IPS-15b (cell line): ENCODE measurements at regions not wholly inside any gene's neighbourhood (a gene's known extent, or its start where the extent isn't known, plus 50 kb on each side); places are given as distances from the start of the nearest gene placed in this dataset.

ENCODE experiments used
- H3K27me3 ChIP-seq: one replicate; pipeline ENCODE4 v1.6.1; 2013; ENCODE audit warnings: low read length; ENCODE audit not compliant: control insufficient read depth, insufficient read depth
- H3K36me3 ChIP-seq: one replicate; pipeline ENCODE4 v1.6.1; 2013; ENCODE audit warnings: low read length; ENCODE audit not compliant: control insufficient read depth, insufficient read depth
- H3K4me1 ChIP-seq: one replicate; pipeline ENCODE4 v1.6.1; 2013; ENCODE audit warnings: mild to moderate bottlenecking, low read length; ENCODE audit not compliant: control insufficient read depth, insufficient read depth
- H3K4me3 ChIP-seq: one replicate; pipeline ENCODE4 v1.5.1; 2013; ENCODE audit warnings: low read depth, low read length
- H3K9ac ChIP-seq: one replicate; pipeline ENCODE4 v1.6.1; 2013; ENCODE audit warnings: low read depth, mild to moderate bottlenecking, low read length
- H3K9me3 ChIP-seq: one replicate; pipeline ENCODE4 v1.6.1; 2013; ENCODE audit warnings: mild to moderate bottlenecking, low read length; ENCODE audit not compliant: control insufficient read depth, insufficient read depth

GRCh38 chr5:5969942-5970483, 408.3 kb downstream of the MED10 start:
- H3K4me1 ChIP-seq, result no peaks in the 10 kb centered on the region
- no peaks in the 10 kb centered on the region for H3K27me3 ChIP-seq
- no peak overlapping the region for H3K4me3 ChIP-seq
- no peak overlapping the region for H3K9ac ChIP-seq
- no peaks in the 10 kb centered on the region for H3K36me3 ChIP-seq
- no peaks in the 10 kb centered on the region for H3K9me3 ChIP-seq

DNA sequence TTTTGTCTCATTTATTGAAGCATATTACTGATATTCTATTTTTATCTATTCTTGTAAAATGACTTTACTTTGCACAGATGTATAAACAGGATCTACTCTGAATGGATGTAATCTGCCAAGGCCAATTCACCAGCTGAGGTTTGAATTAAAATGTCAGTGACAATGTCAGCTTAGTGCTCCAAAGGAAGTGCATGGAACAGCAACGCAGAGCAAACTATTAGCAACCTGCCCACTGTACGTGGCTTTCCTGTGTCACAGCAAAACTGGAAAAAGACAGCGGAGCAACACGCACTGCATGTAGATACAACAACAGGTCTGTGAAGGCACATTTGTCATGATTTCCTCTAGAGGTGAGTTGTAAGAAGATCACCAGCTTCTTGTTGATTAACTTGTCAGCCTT, 409.4 kb downstream of the MED10 start:
- Histone ChIP-seq H3K9ac (no peak overlapping the region), H3K4me1 (no peaks in the 10 kb centered on the region), H3K27me3 (no peaks in the 10 kb centered on the region), H3K9me3 (no peaks in the 10 kb centered on the region), H3K36me3 (no peaks in the 10 kb centered on the region), H3K4me3 (no peak overlapping the region)

DNA sequence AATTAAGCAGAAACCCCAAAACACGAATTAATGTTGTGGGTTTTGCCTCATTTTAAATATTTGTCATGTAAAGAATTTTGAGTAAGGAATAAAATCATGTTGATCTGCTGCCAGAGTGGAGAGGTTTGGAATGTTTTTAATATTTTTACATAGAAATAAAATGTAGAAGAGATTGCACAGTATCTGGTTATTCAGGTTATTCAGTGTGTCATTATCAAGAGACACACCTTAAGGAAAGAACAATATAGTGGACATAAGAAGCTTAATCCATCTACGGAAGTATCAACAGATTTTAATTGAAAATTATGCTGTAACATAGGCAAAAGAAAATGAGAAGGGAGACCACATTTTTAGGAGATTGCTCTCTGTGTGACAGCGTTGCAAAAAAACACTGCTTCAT, 410.4 kb downstream of the MED10 start:
- H3K4me3 ChIP-seq, result no peak overlapping the region
- H3K9me3 ChIP-seq, result no peaks in the 10 kb centered on the region
- H3K27me3 ChIP-seq, result no peaks in the 10 kb centered on the region
- no peak overlapping the region for H3K9ac ChIP-seq
- no peaks in the 10 kb centered on the region for H3K4me1 ChIP-seq
- H3K36me3 ChIP-seq, result no peaks in the 10 kb centered on the region

DNA sequence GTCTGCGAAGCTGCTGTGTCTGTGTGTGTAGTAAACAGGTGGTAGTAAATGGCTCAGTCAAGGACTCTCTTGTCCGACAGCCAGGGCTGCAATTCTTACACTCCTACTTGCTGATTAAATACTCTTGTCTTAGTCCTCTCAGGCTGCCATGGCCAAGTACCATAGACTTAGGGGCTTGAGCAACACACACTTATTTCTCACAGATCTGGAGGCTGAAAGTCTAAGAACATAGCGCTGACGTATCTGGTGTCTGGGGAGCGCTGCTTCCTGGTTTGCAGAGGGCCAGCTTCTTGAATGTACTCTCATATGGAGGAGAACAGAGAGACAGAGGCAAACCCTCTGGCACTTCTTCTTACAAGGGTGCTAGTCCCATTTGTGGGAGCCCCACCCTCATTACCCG, 411.0 kb downstream of the MED10 start:
- no peaks in the 10 kb centered on the region for H3K36me3 ChIP-seq
- H3K4me3 ChIP-seq, result no peak overlapping the region
- H3K9me3 ChIP-seq, result no peaks in the 10 kb centered on the region
- H3K27me3 ChIP-seq, result no peaks in the 10 kb centered on the region
- H3K4me1 ChIP-seq, result no peaks in the 10 kb centered on the region
- H3K9ac ChIP-seq, result no peak overlapping the region

DNA sequence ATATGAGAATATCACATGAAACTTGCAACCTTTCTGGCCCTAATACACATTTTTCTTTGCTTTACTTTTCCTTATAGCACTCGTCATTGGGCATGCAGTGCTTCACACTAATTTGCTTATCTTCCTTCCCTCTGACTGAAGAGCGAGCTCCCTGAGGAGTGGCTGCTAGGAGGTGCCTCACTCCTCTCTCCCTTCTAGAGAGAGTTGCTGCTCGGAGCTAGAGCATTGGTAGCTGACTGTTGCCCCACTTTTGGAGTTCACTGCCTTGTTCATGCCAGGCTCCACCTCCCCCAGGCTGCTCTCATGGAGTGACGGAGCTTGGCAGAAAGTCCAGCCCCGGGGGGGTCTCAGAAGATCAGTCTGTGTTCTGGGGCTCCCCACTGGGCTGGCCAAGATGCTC, 413.2 kb downstream of the MED10 start:
- Histone ChIP-seq H3K9ac (no peak overlapping the region), H3K4me1 (no peaks in the 10 kb centered on the region), H3K9me3 (no peaks in the 10 kb centered on the region)

DNA sequence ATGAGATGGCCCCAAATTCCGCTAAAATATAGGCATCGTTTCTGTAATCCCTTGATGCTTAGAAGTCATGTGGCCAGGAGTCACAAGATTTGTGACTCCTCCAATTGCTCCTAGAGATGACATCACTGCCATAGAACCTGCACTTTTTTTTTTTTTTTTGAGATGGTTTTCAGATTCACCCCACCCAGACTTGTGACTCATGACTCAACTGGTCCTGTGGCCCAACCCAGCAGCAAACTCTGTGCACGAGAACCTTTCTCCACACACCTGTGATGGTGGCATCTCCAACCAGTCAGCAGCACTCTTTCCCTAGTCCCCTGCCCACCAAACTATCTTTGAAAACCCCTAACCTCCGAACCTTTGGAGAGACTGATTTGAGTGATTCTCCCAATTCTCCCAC, 414.0 kb downstream of the MED10 start:
- no peaks in the 10 kb centered on the region for H3K9me3 ChIP-seq
- H3K9ac ChIP-seq, result no peak overlapping the region
- no peak overlapping the region for H3K4me3 ChIP-seq
- H3K27me3 ChIP-seq, result no peaks in the 10 kb centered on the region
- no peaks in the 10 kb centered on the region for H3K36me3 ChIP-seq
- no peaks in the 10 kb centered on the region for H3K4me1 ChIP-seq

More for the DNA sequence above, 413.2 kb downstream of the MED10 start:
- Histone ChIP-seq H3K27me3 (no peaks in the 10 kb centered on the region), H3K4me3 (no peak overlapping the region), H3K36me3 (no peaks in the 10 kb centered on the region)

DNA sequence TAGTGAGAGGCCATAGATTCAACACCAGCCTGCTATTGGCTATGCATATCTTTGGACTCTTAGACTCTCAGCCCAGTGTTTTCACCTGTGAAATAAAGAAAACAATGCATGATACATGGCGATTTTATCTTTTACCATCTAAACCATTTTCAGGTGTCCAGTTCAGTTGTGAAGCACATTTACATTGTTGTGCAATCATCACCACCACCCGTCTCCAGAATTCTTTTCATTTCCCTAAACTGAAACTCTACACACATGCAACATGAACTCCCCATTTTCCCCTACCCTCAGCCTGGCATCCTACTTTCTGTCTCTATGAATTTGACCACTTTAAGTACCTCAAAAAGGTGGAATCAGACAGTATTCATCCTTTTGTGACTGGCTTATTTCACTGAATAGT, 420.6 kb downstream of the MED10 start:
- peaks cover 6% of the 10 kb centered on the region for H3K9me3 ChIP-seq
- no peaks in the 10 kb centered on the region for H3K27me3 ChIP-seq
- no peaks in the 10 kb centered on the region for H3K4me1 ChIP-seq
- H3K9ac ChIP-seq, result no peak overlapping the region
- no peaks in the 10 kb centered on the region for H3K36me3 ChIP-seq
- H3K4me3 ChIP-seq, result no peak overlapping the region

DNA sequence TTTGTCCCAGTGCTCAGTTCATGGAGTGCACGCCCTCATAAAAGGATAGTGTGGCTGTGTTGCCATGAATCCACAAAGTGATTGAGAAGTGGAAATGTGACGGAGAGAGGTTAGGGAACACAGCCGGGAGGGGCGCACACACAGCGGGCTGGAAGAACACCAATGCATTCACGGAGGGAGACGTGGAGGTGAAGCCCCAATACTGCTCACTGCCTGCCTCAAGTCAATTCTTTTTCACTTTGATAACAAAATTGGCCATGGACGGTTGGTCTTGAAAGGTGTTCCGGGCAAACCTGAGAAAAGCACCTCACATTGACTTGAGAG, 424.1 kb downstream of the MED10 start:
- Histone ChIP-seq H3K4me1 (no peaks in the 10 kb centered on the region), H3K36me3 (no peaks in the 10 kb centered on the region), H3K9me3 (peaks cover 6% of the 10 kb centered on the region), H3K4me3 (no peak overlapping the region), H3K27me3 (no peaks in the 10 kb centered on the region), H3K9ac (no peak overlapping the region)

- Histone ChIP-seq H3K4me3 (no peak overlapping the region), H3K4me1 (no peaks in the 10 kb centered on the region), H3K36me3 (no peaks in the 10 kb centered on the region), H3K9me3 (peaks cover 6% of the 10 kb centered on the region), H3K27me3 (no peaks in the 10 kb centered on the region), H3K9ac (no peak overlapping the region)
These were observed 424.6 kb downstream of the MED10 start for GRCh38 chr5:5953584-5954274.

- H3K9ac ChIP-seq, result no peak overlapping the region
- H3K27me3 ChIP-seq, result no peaks in the 10 kb centered on the region
- H3K4me1 ChIP-seq, result no peaks in the 10 kb centered on the region
- no peak overlapping the region for H3K4me3 ChIP-seq
- H3K9me3 ChIP-seq, result no peaks in the 10 kb centered on the region
- H3K36me3 ChIP-seq, result no peaks in the 10 kb centered on the region
These were observed 426.4 kb downstream of the MED10 start for GRCh38 chr5:5951953-5952352.

DNA sequence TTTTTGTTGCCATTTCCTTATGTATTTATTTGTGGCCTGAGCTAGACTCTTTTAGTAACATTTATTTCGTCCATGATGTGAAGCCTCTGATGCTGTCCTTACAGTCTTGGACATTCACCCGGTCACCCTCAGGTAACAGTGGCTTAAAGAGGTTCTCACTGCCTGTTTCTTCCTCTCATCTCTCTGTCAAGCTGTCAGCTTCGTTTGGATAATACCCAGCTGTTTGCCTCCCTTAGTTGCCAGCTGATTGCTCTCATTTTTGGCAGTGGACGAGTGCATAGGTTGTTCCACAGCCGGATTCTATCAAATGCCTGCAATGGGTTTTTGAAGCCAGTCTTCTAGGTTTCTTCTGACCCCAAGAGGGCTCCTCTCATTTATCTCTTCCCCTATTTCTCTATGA, 427.7 kb downstream of the MED10 start:
- Histone ChIP-seq H3K36me3 (no peaks in the 10 kb centered on the region), H3K27me3 (no peaks in the 10 kb centered on the region), H3K9me3 (no peaks in the 10 kb centered on the region), H3K4me3 (no peak overlapping the region), H3K9ac (no peak overlapping the region), H3K4me1 (no peaks in the 10 kb centered on the region)

DNA sequence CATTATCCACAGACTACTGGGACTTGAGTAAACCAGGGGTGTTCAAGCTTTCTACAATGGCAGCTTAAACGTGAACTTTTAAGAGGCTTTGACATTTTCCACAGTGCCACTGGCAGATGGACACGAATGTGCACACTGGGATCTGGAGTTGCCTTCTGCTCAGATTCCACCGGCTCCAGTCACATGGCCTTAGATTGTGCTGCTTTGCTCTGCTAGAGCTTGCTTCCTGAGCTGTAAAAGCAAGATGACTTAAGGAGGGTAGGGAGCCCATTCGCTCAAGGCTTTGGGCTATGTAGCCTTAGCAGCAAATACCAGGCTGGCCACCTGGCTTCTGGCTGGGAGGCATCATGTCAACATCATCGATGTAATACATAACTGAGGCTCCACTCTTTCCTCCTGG, 436.9 kb downstream of the MED10 start:
- H3K9ac ChIP-seq, result no peak overlapping the region
- H3K4me1 ChIP-seq, result no peaks in the 10 kb centered on the region
- no peaks in the 10 kb centered on the region for H3K36me3 ChIP-seq
- no peaks in the 10 kb centered on the region for H3K27me3 ChIP-seq
- no peak overlapping the region for H3K4me3 ChIP-seq
- H3K9me3 ChIP-seq, result no peaks in the 10 kb centered on the region
